ENCODE measurements at regions not wholly inside any gene's neighbourhood (a gene's known extent, or its start where the extent isn't known, plus 50 kb on each side); places are given as distances from the start of the nearest gene placed in this dataset.

DNA sequence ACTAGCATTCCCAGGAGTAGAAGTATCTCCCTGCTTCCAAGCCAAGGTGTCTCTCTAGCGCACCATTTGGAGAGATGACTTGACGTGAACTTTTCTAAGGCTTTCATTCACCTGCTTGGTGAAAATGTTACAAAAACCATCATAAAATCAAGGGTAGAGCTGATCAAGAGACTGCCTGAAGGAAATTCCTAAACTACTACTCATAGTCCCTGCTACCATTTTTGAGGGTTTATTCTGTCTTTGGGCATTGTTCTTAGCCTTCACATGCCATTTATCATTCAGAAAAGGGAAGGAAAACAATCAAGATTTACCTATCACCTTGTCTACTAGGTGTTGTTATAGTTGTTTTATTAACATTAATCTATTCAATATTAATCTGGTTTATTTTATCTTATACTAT lies 525.8 kb downstream of the NTRK3 start:
- TF ChIP-seq POLR2A (IDR thresholded peaks at IDR 0.05; ENCODE audit: low read length) (no peak), GATA1 (IDR thresholded peaks at IDR 0.05; ENCODE audit: low read depth, low read length) (no peak)
